GM19239 (cell line): ENCODE measurements at regions not wholly inside any gene's neighbourhood (a gene's known extent, or its start where the extent isn't known, plus 50 kb on each side); places are given as distances from the start of the nearest gene placed in this dataset.
"Not testable (repeated sequence)": the region's sequence is repeated elsewhere in the genome, so short reads cannot be mapped to it uniquely, and the experiment has no call there.

Source experiments
- DNase-seq: peaks from one replicate; pipeline ENCODE4 v3.0.0; 2011; ENCODE audit warnings: low spot score; ENCODE audit not compliant: insufficient read length
- FAIRE-seq: peaks from 2 replicates; lab custom pipeline; 2011; peaks lifted over from hg19 to GRCh38; lab: Jason Lieb, UNC

GRCh38 chr14:86430853-86431252, 900.9 kb downstream of the FLRT2 start:
- DNase-seq: no peak
- no peak for FAIRE-seq

- FAIRE-seq (no peak), DNase-seq (no peak)
These were observed 893.3 kb downstream of the FLRT2 start for GRCh38 chr14:86423214-86423613.

GRCh38 chr14:86420131-86420530, 890.2 kb downstream of the FLRT2 start:
- DNase-seq: no peak
- FAIRE-seq: no peak

- no peak for FAIRE-seq
- no peak for DNase-seq
These were observed 884.2 kb downstream of the FLRT2 start for GRCh38 chr14:86414146-86414545.

- DNase-seq (no peak), FAIRE-seq (no peak)
These were observed 875.2 kb downstream of the FLRT2 start for GRCh38 chr14:86404989-86405649.

GRCh38 chr14:86404425-86404824, 874.5 kb downstream of the FLRT2 start:
- no peak for DNase-seq
- no peak for FAIRE-seq

- no peak for DNase-seq
- no peak for FAIRE-seq
These were observed 872.6 kb downstream of the FLRT2 start for GRCh38 chr14:86402545-86402944.

- FAIRE-seq: no peak
- no peak for DNase-seq
These were observed 861.1 kb downstream of the FLRT2 start for GRCh38 chr14:86391085-86391484.

- no peak for FAIRE-seq
These were observed 858.3 kb downstream of the FLRT2 start for GRCh38 chr14:86388216-86388615.

GRCh38 chr14:86373886-86374285, 843.9 kb downstream of the FLRT2 start:
- FAIRE-seq: no peak
- DNase-seq: no peak

More at GRCh38 chr14:86388216-86388615, 858.3 kb downstream of the FLRT2 start:
- DNase-seq: no peak

GRCh38 chr14:86372402-86372801, 842.5 kb downstream of the FLRT2 start:
- no peak for DNase-seq
- FAIRE-seq: no peak

- no peak for FAIRE-seq
- no peak for DNase-seq
These were observed 834.7 kb downstream of the FLRT2 start for GRCh38 chr14:86364634-86365033.

- FAIRE-seq (no peak), DNase-seq (no peak)
These were observed 833.6 kb downstream of the FLRT2 start for GRCh38 chr14:86363576-86363975.

GRCh38 chr14:86363047-86363446, 833.1 kb downstream of the FLRT2 start:
- FAIRE-seq (no peak), DNase-seq (no peak)

- FAIRE-seq (no peak), DNase-seq (no peak)
These were observed 827.9 kb downstream of the FLRT2 start for GRCh38 chr14:86357876-86358275.

GRCh38 chr14:86357119-86357518, 827.2 kb downstream of the FLRT2 start:
- FAIRE-seq (no peak), DNase-seq (no peak)

- FAIRE-seq (no peak), DNase-seq (no peak)
These were observed 817.0 kb downstream of the FLRT2 start for GRCh38 chr14:86346818-86347384.

- no peak for FAIRE-seq
- no peak for DNase-seq
These were observed 804.4 kb downstream of the FLRT2 start for GRCh38 chr14:86334355-86334754.

- no peak for DNase-seq
- FAIRE-seq: no peak
These were observed 803.5 kb downstream of the FLRT2 start for GRCh38 chr14:86333493-86333892.

GRCh38 chr14:86331341-86331740, 801.4 kb downstream of the FLRT2 start:
- DNase-seq (no peak), FAIRE-seq (no peak)

GRCh38 chr14:86321151-86321550, 791.2 kb downstream of the FLRT2 start:
- DNase-seq (no peak), FAIRE-seq (no peak)

GRCh38 chr14:86312154-86312665, 782.3 kb downstream of the FLRT2 start:
- not testable (repeated sequence) for DNase-seq, FAIRE-seq
